HEK293T (cell line): ENCODE measurements at regions not wholly inside any gene's neighbourhood (a gene's known extent, or its start where the extent isn't known, plus 50 kb on each side); places are given as distances from the start of the nearest gene placed in this dataset.

ENCODE experiments used
- CTCF ChIA-PET: fragments of 350-600 bp; formaldehyde crosslinking; extraction: SDS; loops from one replicate; lab custom pipeline; 2021; ENCODE audit warnings: antibody characterized with exemption, inconsistent platforms; lab: Yijun Ruan, JAX
- POLR2A ChIA-PET: fragments of 350-600 bp; formaldehyde crosslinking; extraction: SDS; loops from one replicate; lab custom pipeline; 2020; ENCODE audit warnings: antibody characterized with exemption, inconsistent platforms; lab: Yijun Ruan, JAX
- DNase-seq: peaks from one replicate; pipeline ENCODE4 v3.0.0; 2012; ENCODE audit warnings: mixed read lengths; ENCODE audit errors: extremely low spot score
- ARNT ChIP-seq: fragments of 450-650 bp; IDR thresholded peaks from 2 replicates; pipeline ENCODE4 v1.6.1; 2017; ENCODE audit warnings: mild to moderate bottlenecking
- BHLHE40 ChIP-seq: fragments of 450-650 bp; IDR thresholded peaks from 2 replicates; pipeline ENCODE4 v1.6.1; 2016; ENCODE audit warnings: mild to moderate bottlenecking, moderate library complexity, borderline replicate concordance
- CTBP1 ChIP-seq: fragments of 450-650 bp; IDR thresholded peaks from 2 replicates; pipeline ENCODE4 v1.6.1; 2016; ENCODE audit warnings: borderline replicate concordance
- ELF4 ChIP-seq: fragments of 450-650 bp; IDR thresholded peaks from 2 replicates; pipeline ENCODE4 v1.6.1; 2017; ENCODE audit warnings: antibody characterized with exemption
- FOXA1 ChIP-seq: fragments of 450-650 bp; IDR thresholded peaks from 2 replicates; pipeline ENCODE4 v1.6.1; 2016; ENCODE audit warnings: mild to moderate bottlenecking
- FOXK2 ChIP-seq: fragments of 450-650 bp; IDR thresholded peaks from 2 replicates; pipeline ENCODE4 v1.6.1; 2016; ENCODE audit warnings: mild to moderate bottlenecking
- FOXM1 ChIP-seq: fragments of 450-650 bp; IDR thresholded peaks from 2 replicates; pipeline ENCODE4 v1.6.1; 2017; ENCODE audit warnings: mild to moderate bottlenecking, borderline replicate concordance
- HDGF ChIP-seq: fragments of 450-650 bp; IDR thresholded peaks from 2 replicates; pipeline ENCODE4 v1.6.1; 2017; ENCODE audit warnings: antibody characterized with exemption, borderline replicate concordance
- L3MBTL2 ChIP-seq: fragments of 450-650 bp; conservative IDR thresholded peaks from 2 replicates; pipeline ENCODE4 v1.6.1; 2016; ENCODE audit warnings: mild to moderate bottlenecking
- LEF1 ChIP-seq: fragments of 450-650 bp; IDR thresholded peaks from 2 replicates; pipeline ENCODE4 v1.6.1; 2017; ENCODE audit warnings: mild to moderate bottlenecking, borderline replicate concordance
- NFRKB ChIP-seq: fragments of 450-650 bp; IDR thresholded peaks from 2 replicates; pipeline ENCODE4 v1.6.1; 2016; ENCODE audit warnings: mild to moderate bottlenecking, moderate library complexity
- PKNOX1 ChIP-seq: fragments of 450-650 bp; IDR thresholded peaks from 2 replicates; pipeline ENCODE4 v1.6.1; 2016
- SP1 ChIP-seq: fragments of 450-650 bp; IDR thresholded peaks from 2 replicates; pipeline ENCODE4 v1.6.1; 2017
- SUZ12 ChIP-seq: fragments of 450-650 bp; IDR thresholded peaks from 2 replicates; pipeline ENCODE4 v1.6.1; 2016; ENCODE audit warnings: mild to moderate bottlenecking
- TARDBP ChIP-seq: fragments of 450-650 bp; IDR thresholded peaks from 2 replicates; pipeline ENCODE4 v1.6.1; 2016
- ZNF384 ChIP-seq: fragments of 450-650 bp; IDR thresholded peaks from 2 replicates; pipeline ENCODE4 v1.6.1; 2016

DNA sequence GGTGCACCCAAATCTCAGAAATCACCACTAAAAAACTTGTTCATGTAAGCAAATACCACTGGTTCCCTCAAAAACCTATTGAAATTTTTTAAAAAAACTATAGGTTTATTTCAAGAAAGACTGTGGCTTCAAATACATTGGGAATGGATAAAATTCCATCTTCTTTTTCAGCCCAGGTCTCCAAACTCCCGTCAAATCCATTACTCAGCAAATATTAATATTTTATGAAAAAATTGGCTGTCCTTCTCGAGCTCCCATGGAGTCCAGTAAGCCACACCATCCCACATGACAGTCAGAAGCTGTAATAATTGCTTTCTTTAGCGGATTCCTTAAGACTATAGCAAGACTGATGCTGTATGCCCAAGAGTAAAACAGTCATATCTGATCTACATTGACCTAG lies 204.4 kb upstream of the DOK6 start:
- DNase-seq, result no peak
- POLR2A ChIA-PET, result no interaction called here
- CTCF ChIA-PET, result no interaction called here
- TF ChIP-seq PKNOX1 (no peak), TARDBP (no peak), SUZ12 (no peak), ARNT (no peak), LEF1 (no peak), BHLHE40 (no peak), FOXM1 (no peak), HDGF (no peak), ELF4 (no peak), ZNF384 (no peak), NFRKB (no peak), CTBP1 (no peak), SP1 (no peak), FOXK2 (no peak), L3MBTL2 (no peak), FOXA1 (no peak)

GRCh38 chr18:69205925-69206324 lies 194.8 kb upstream of the DOK6 start:
- DNase-seq, result no peak
- TF ChIP-seq FOXA1 (no peak), FOXM1 (no peak), HDGF (no peak), BHLHE40 (no peak), LEF1 (no peak)
- POLR2A ChIA-PET, result no interaction called here
- CTCF ChIA-PET, result no interaction called here

DNA sequence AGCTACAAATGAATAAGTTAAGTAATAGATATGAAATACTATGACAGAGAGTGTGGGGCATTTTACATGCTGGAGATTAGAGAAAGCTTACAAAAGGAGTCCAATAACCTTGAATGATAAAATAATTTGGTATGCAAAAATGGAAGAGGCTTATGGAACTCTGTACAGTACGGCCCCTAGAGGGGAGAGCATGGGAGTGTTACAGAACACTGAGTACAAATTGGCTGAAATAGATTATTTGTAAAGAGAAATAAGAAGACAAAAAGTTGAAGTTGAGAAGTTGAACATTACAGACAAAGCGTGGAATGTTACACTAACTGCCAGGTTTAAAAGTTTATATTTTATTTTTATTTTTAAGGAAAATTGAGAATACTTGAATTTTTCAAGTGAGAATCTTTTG lies 192.1 kb upstream of the DOK6 start:
- TF ChIP-seq BHLHE40 (no peak), FOXA1 (no peak), L3MBTL2 (no peak), ARNT (no peak)
- CTCF ChIA-PET, result no interaction called here
- DNase-seq, result no peak
- POLR2A ChIA-PET, result no interaction called here

DNA sequence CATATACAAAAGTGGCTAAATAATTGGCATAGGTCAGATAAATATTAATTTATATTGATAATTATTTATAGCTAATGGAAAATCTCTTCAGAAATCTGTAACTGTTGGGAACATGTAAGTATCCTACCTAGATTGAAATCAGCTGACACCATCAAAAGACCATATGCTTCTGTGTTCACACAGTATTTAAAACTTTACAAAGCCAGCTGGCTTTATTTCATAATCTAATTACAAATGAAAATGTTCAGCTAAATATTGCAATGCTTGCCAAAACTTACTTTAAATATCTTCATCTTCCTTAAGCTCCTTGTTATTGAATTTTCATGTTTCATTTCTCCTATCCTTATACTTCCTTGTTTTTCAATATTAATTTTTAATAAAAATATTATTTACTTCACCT lies 190.9 kb upstream of the DOK6 start:
- CTCF ChIA-PET, result no interaction called here
- TF ChIP-seq ZNF384, result no peak
- no peak for TF ChIP-seq FOXK2
- no peak for TF ChIP-seq HDGF
- TF ChIP-seq SP1, result no peak
- no peak for TF ChIP-seq CTBP1
- TF ChIP-seq ELF4, result no peak
- TF ChIP-seq PKNOX1, result no peak
- no peak for TF ChIP-seq SUZ12
- no peak for TF ChIP-seq L3MBTL2
- TF ChIP-seq FOXA1, result no peak
- TF ChIP-seq ARNT, result no peak
- no peak for TF ChIP-seq FOXM1
- no peak for TF ChIP-seq BHLHE40
- no peak for TF ChIP-seq LEF1
- no peak for TF ChIP-seq NFRKB
- no peak for TF ChIP-seq TARDBP
- POLR2A ChIA-PET, result no interaction called here
- no peak for DNase-seq

- ChIA-PET CTCF (interaction anchor here (0.6 kb wide), 1 partner anchor 81 kb away, joined by 3 read pairs; no protein-coding TSS in a partner anchor), POLR2A (no interaction called here)
- TF ChIP-seq LEF1, result no peak
- no peak for TF ChIP-seq FOXK2
- no peak for TF ChIP-seq FOXM1
- no peak for TF ChIP-seq ELF4
- TF ChIP-seq ARNT, result no peak
- TF ChIP-seq TARDBP, result no peak
- no peak for TF ChIP-seq CTBP1
- no peak for TF ChIP-seq BHLHE40
- no peak for TF ChIP-seq SUZ12
- TF ChIP-seq FOXA1, result no peak
- TF ChIP-seq L3MBTL2, result no peak
- no peak for TF ChIP-seq SP1
- no peak for TF ChIP-seq PKNOX1
- DNase-seq, result no peak
Observed at GRCh38 chr18:69213842-69214241, 186.8 kb upstream of the DOK6 start.

DNA sequence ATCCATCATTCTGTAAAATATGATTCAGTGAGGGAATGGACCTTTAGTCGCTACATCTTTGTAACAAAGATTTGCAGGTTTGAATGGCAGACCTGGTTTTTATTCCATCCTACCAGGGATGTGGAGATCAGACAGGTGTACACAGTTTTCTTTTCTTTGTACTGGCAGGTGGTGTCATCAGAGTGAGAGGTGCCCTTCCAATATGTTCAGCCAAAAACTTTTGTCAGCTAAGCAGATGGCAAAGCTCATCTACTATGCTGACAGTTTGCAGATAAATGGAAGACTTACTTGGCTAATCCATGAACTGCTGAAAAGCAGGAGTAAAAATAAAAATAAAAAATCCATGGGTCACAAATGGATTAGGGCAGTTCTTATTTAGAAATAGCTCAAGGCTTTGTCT lies 185.5 kb upstream of the DOK6 start:
- CTCF ChIA-PET, result no interaction called here

DNA sequence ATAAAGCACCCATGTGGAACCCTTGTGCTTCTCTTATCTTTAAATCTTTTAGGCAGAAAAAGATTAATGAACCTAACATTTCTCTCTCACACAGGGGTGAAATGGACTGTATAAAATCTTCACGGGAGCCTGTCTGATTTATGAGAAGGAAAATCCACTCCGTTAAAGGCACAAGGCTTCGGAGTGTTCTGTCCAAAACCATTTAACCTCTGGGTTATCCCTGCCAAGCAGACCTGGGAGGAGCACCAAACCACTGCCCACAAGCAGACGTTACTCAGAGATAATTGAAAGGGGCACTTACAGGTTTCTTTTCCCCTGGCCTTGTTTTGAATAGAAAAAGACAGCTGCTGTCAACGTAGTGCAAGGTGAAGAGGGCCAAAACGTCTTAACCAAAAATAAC lies 184.4 kb upstream of the DOK6 start:
- CTCF ChIA-PET, result no interaction called here

More for the DNA sequence above, 185.5 kb upstream of the DOK6 start:
- POLR2A ChIA-PET, result no interaction called here
- no peak for TF ChIP-seq SUZ12
- no peak for TF ChIP-seq SP1
- no peak for DNase-seq

More for the DNA sequence above, 184.4 kb upstream of the DOK6 start:
- no peak for TF ChIP-seq TARDBP
- TF ChIP-seq FOXM1, result no peak
- TF ChIP-seq NFRKB, result no peak
- DNase-seq, result no peak
- POLR2A ChIA-PET, result no interaction called here
